ENCODE measurements at regions not wholly inside any gene's neighbourhood (a gene's known extent, or its start where the extent isn't known, plus 50 kb on each side); places are given as distances from the start of the nearest gene placed in this dataset.

GRCh38 chr1:163664671-163665335 lies 343.0 kb downstream of the NUF2 start:
- no peak for FAIRE-seq

- no peak for FAIRE-seq
Observed at GRCh38 chr1:163668472-163668871, 346.7 kb downstream of the NUF2 start.

GRCh38 chr1:163670989-163671757 lies 349.4 kb downstream of the NUF2 start:
- FAIRE-seq = no peak

- no peak for FAIRE-seq
Observed at GRCh38 chr1:163672976-163673758, 351.4 kb downstream of the NUF2 start.

GRCh38 chr1:163673759-163674151 lies 352.0 kb downstream of the NUF2 start:
- FAIRE-seq = no peak

GRCh38 chr1:163674236-163674635 lies 352.5 kb downstream of the NUF2 start:
- no peak for FAIRE-seq

GRCh38 chr1:163684785-163685184 lies 363.0 kb downstream of the NUF2 start:
- FAIRE-seq = no peak

- FAIRE-seq = no peak
Observed at GRCh38 chr1:163692266-163692665, 370.5 kb downstream of the NUF2 start.

GRCh38 chr1:163697137-163697536 lies 375.4 kb downstream of the NUF2 start:
- no peak for FAIRE-seq

GRCh38 chr1:163701783-163702374 lies 380.1 kb downstream of the NUF2 start:
- FAIRE-seq = no peak

GRCh38 chr1:163703794-163704193 lies 382.0 kb downstream of the NUF2 start:
- FAIRE-seq = no peak

GRCh38 chr1:163706915-163707314 lies 385.2 kb downstream of the NUF2 start:
- FAIRE-seq = no peak

GRCh38 chr1:163709636-163710035 lies 387.9 kb downstream of the NUF2 start:
- FAIRE-seq = no peak

- FAIRE-seq = no peak
Observed at GRCh38 chr1:163712321-163712720, 390.6 kb downstream of the NUF2 start.

GRCh38 chr1:163720294-163720693 lies 398.5 kb downstream of the NUF2 start:
- no peak for FAIRE-seq

- no peak for FAIRE-seq
Observed at GRCh38 chr1:163725551-163725950, 403.8 kb downstream of the NUF2 start.

- FAIRE-seq = no peak
Observed at GRCh38 chr1:163730411-163730821, 408.7 kb downstream of the NUF2 start.

GRCh38 chr1:163737261-163737660 lies 415.5 kb downstream of the NUF2 start:
- FAIRE-seq = no peak

GRCh38 chr1:163744301-163744887 lies 422.6 kb downstream of the NUF2 start:
- no peak for FAIRE-seq

GRCh38 chr1:163745204-163745603 lies 423.4 kb downstream of the NUF2 start:
- no peak for FAIRE-seq

- no peak for FAIRE-seq
Observed at GRCh38 chr1:163747261-163747660, 425.5 kb downstream of the NUF2 start.

- FAIRE-seq = no peak
Observed at GRCh38 chr1:163747855-163748254, 426.1 kb downstream of the NUF2 start.

Data from colon (tissue), 2 donors.